ENCODE measurements at regions not wholly inside any gene's neighbourhood (a gene's known extent, or its start where the extent isn't known, plus 50 kb on each side); places are given as distances from the start of the nearest gene placed in this dataset.

DNA sequence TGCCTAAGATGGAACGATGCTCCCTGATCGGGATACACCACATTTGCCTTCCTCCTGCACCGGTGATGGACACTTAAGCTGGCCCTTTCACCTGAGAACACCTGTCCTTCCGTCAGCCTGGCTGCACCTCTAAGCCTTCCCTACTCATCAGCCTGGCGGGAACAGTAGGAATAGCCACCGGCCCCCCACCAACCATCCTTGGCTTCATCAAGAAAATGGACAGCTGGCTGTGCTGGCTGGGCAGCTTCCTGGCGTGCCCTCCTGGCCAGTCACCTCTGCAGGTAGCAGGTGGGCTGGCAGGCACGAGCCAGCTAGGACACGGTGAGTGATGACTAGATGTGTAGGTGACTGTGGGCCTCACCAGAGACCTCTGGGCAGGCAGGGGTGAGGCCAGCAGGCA lies 142.8 kb downstream of the CTTN start:
- TF ChIP-seq, protein P1, sequence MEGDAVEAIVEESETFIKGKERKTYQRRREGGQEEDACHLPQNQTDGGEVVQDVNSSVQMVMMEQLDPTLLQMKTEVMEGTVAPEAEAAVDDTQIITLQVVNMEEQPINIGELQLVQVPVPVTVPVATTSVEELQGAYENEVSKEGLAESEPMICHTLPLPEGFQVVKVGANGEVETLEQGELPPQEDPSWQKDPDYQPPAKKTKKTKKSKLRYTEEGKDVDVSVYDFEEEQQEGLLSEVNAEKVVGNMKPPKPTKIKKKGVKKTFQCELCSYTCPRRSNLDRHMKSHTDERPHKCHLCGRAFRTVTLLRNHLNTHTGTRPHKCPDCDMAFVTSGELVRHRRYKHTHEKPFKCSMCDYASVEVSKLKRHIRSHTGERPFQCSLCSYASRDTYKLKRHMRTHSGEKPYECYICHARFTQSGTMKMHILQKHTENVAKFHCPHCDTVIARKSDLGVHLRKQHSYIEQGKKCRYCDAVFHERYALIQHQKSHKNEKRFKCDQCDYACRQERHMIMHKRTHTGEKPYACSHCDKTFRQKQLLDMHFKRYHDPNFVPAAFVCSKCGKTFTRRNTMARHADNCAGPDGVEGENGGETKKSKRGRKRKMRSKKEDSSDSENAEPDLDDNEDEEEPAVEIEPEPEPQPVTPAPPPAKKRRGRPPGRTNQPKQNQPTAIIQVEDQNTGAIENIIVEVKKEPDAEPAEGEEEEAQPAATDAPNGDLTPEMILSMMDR (IDR thresholded peaks at IDR 0.05; ENCODE audit: insufficient read depth, low read length, poor library complexity, severe bottlenecking), result no peak
- no peak for TF ChIP-seq EZH2phosphoT487 (conservative IDR thresholded peaks at IDR 0.05; ENCODE audit: low read length)
